Inferior parietal cortex (tissue), 1 donor: ENCODE measurements at regions not wholly inside any gene's neighbourhood (a gene's known extent, or its start where the extent isn't known, plus 50 kb on each side); places are given as distances from the start of the nearest gene placed in this dataset.

Source experiments
- DNase-seq: peaks from one replicate; pipeline ENCODE4 v3.0.0-alpha.2; 2016; ENCODE audit errors: extremely low spot score

- DNase-seq, result peak; percentile 11
Measured at GRCh38 chr20:6231556-6231955, 108.7 kb upstream of the FERMT1 start.

GRCh38 chr20:6228302-6228843 lies 105.5 kb upstream of the FERMT1 start:
- DNase-seq, result no peak

- DNase-seq, result no peak
Measured at GRCh38 chr20:6213311-6213710, 90.5 kb upstream of the FERMT1 start.

GRCh38 chr20:6212903-6213302 lies 90.1 kb upstream of the FERMT1 start:
- DNase-seq, result no peak

GRCh38 chr20:6209093-6209492 lies 86.3 kb upstream of the FERMT1 start:
- DNase-seq, result no peak

GRCh38 chr20:6200092-6200491 lies 77.3 kb upstream of the FERMT1 start:
- no peak for DNase-seq

- DNase-seq, result no peak
Measured at GRCh38 chr20:6185268-6185667, 62.4 kb upstream of the FERMT1 start.

GRCh38 chr20:6184086-6184485 lies 61.3 kb upstream of the FERMT1 start:
- no peak for DNase-seq

- DNase-seq, result no peak
Measured at GRCh38 chr20:6180531-6180930, 57.7 kb upstream of the FERMT1 start.

- peak; percentile 59 for DNase-seq
Measured at GRCh38 chr20:6178537-6178936, 55.7 kb upstream of the FERMT1 start.

- no peak for DNase-seq
Measured at GRCh38 chr20:6173481-6173880, 50.7 kb upstream of the FERMT1 start.
